GM18870 (cell line): ENCODE measurements at regions not wholly inside any gene's neighbourhood (a gene's known extent, or its start where the extent isn't known, plus 50 kb on each side); places are given as distances from the start of the nearest gene placed in this dataset.

Experiments used
- ATAC-seq: cut with Tn5 transposase; IDR thresholded peaks from one replicate; pipeline ENCODE4 v1.9.1; 2021; ENCODE audit warnings: moderate library complexity; ENCODE audit not compliant: unreplicated experiment

GRCh38 chr12:92089559-92089958, 56.1 kb downstream of the BTG1 start:
- no peak for ATAC-seq

- ATAC-seq, result no peak
Measured at GRCh38 chr12:92088805-92089204, 56.8 kb downstream of the BTG1 start.

- ATAC-seq, result no peak
Measured at GRCh38 chr12:92085736-92086040, 60.0 kb downstream of the BTG1 start.

- no peak for ATAC-seq
Measured at GRCh38 chr12:92085040-92085735, 60.5 kb downstream of the BTG1 start.

GRCh38 chr12:92080911-92081285, 64.7 kb downstream of the BTG1 start:
- no peak for ATAC-seq

GRCh38 chr12:92079054-92079385, 66.6 kb downstream of the BTG1 start:
- ATAC-seq, result no peak

GRCh38 chr12:92078167-92079053, 67.2 kb downstream of the BTG1 start:
- ATAC-seq, result no peak

- no peak for ATAC-seq
Measured at GRCh38 chr12:92077530-92077929, 68.1 kb downstream of the BTG1 start.

- ATAC-seq, result no peak
Measured at GRCh38 chr12:92076101-92076500, 69.5 kb downstream of the BTG1 start.

GRCh38 chr12:92075425-92075914, 70.2 kb downstream of the BTG1 start:
- no peak for ATAC-seq

- ATAC-seq, result no peak
Measured at GRCh38 chr12:92074889-92075288, 70.8 kb downstream of the BTG1 start.

- no peak for ATAC-seq
Measured at GRCh38 chr12:92073094-92073493, 72.6 kb downstream of the BTG1 start.

- no peak for ATAC-seq
Measured at GRCh38 chr12:92072112-92072511, 73.5 kb downstream of the BTG1 start.

GRCh38 chr12:92070864-92071445, 74.7 kb downstream of the BTG1 start:
- ATAC-seq, result no peak

GRCh38 chr12:92070054-92070863, 75.4 kb downstream of the BTG1 start:
- ATAC-seq, result peak; percentile 53

- ATAC-seq, result no peak
Measured at GRCh38 chr12:92068459-92068858, 77.2 kb downstream of the BTG1 start.

- no peak for ATAC-seq
Measured at GRCh38 chr12:92065639-92066038, 80.0 kb downstream of the BTG1 start.

GRCh38 chr12:92065018-92065499, 80.6 kb downstream of the BTG1 start:
- ATAC-seq, result peak; percentile 68

GRCh38 chr12:92064422-92064821, 81.2 kb downstream of the BTG1 start:
- no peak for ATAC-seq

GRCh38 chr12:92063641-92064040, 82.0 kb downstream of the BTG1 start:
- no peak for ATAC-seq
